Ishikawa (cell line): ENCODE measurements at regions not wholly inside any gene's neighbourhood (a gene's known extent, or its start where the extent isn't known, plus 50 kb on each side); places are given as distances from the start of the nearest gene placed in this dataset.

Experiments used
- CEBPB ChIP-seq: IDR thresholded peaks from 2 replicates; pipeline ENCODE4 v1.6.1; 2012
- CREB1 ChIP-seq: IDR thresholded peaks from 2 replicates; pipeline ENCODE4 v1.6.1; 2012; ENCODE audit warnings: low read depth
- EGR1 ChIP-seq: IDR thresholded peaks from 2 replicates; pipeline ENCODE4 v1.6.1; 2012
- EP300 ChIP-seq: IDR thresholded peaks from 2 replicates; pipeline ENCODE4 v1.6.1; 2012; ENCODE audit warnings: borderline replicate concordance
- FOXM1 ChIP-seq: IDR thresholded peaks from 2 replicates; pipeline ENCODE4 v1.6.1; 2012; ENCODE audit warnings: low read depth, borderline replicate concordance
- MAX ChIP-seq: IDR thresholded peaks from 2 replicates; pipeline ENCODE4 v1.6.1; 2012
- NFIC ChIP-seq: IDR thresholded peaks from 2 replicates; pipeline ENCODE4 v1.6.1; 2012
- RAD21 ChIP-seq: IDR thresholded peaks from 2 replicates; pipeline ENCODE4 v1.6.1; 2012; ENCODE audit warnings: low read depth
- REST ChIP-seq: IDR thresholded peaks from 2 replicates; pipeline ENCODE4 v1.6.1; 2012; ENCODE audit warnings: low read depth, mild to moderate bottlenecking
- TAF1 ChIP-seq: IDR thresholded peaks from 2 replicates; pipeline ENCODE4 v1.6.1; 2012; ENCODE audit warnings: low read depth, mild to moderate bottlenecking
- TCF12 ChIP-seq: IDR thresholded peaks from 2 replicates; pipeline ENCODE4 v1.6.1; 2012; ENCODE audit warnings: low read depth
- TEAD4 ChIP-seq: IDR thresholded peaks from 2 replicates; pipeline ENCODE4 v1.6.1; 2012
- USF1 ChIP-seq: IDR thresholded peaks from 2 replicates; pipeline ENCODE4 v1.6.1; 2012
- YY1 ChIP-seq: IDR thresholded peaks from 2 replicates; pipeline ENCODE4 v1.6.1; 2012; ENCODE audit warnings: low read depth
- ZBTB7A ChIP-seq: IDR thresholded peaks from 2 replicates; pipeline ENCODE4 v1.6.1; 2012; ENCODE audit warnings: low read depth

- no peak for TF ChIP-seq ZBTB7A
- TF ChIP-seq CEBPB = no peak
- no peak for TF ChIP-seq TEAD4
- TF ChIP-seq USF1 = no peak
- no peak for TF ChIP-seq YY1
- TF ChIP-seq TCF12 = no peak
- TF ChIP-seq NFIC = no peak
- no peak for TF ChIP-seq EP300
- TF ChIP-seq CREB1 = no peak
- TF ChIP-seq EGR1 = no peak
- TF ChIP-seq FOXM1 = no peak
- TF ChIP-seq TAF1 = no peak
- TF ChIP-seq REST = no peak
- no peak for TF ChIP-seq RAD21
Observed at GRCh38 chr17:31704483-31704882, 154.6 kb downstream of the COPRS start.

GRCh38 chr17:31702041-31702440, 157.0 kb downstream of the COPRS start:
- TF ChIP-seq FOXM1 (no peak), ZBTB7A (no peak), NFIC (no peak), CEBPB (no peak), TEAD4 (no peak)

DNA sequence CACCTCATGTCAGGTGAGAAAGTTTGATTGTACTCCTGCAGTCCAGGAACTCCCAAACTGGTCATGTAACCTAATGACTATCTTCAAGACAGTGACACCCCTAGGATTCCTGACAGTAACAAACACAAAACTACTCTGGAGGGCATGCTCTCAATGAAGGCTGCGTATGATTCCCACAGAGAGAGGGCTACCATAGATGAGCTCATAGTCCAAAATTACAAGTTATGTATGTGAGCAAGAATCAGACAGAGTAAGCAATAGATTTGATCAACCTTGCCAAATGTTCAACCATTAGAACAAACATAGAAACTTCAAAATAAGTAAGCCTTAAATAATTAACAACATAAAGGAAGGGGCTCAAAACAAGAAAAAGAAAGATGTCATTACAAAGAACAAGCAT, 158.1 kb downstream of the COPRS start:
- TF ChIP-seq EGR1 (no peak), ZBTB7A (no peak), NFIC (no peak), REST (no peak), EP300 (no peak), USF1 (no peak), TCF12 (no peak), CREB1 (no peak), CEBPB (no peak), TAF1 (no peak), TEAD4 (no peak), MAX (no peak)

DNA sequence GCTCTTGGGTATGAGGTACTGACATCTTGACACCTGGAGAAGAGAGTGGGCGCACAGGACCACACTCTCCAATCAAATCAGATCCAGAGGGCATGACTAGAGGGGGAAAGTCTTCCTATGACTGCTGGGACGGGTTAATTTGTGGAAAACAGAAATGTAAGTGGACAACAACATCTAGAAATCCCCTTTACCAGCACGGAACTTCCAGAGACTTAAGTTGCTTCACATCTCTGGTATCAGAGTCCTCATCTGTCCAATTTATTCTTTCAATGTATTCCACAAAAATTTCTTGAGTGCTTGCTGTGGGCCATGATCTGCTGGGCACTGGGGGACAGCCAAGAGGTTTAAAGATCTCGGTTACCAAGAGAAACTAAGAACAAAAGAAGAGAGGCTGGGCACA, 159.2 kb downstream of the COPRS start:
- no peak for TF ChIP-seq RAD21
- TF ChIP-seq EP300 = no peak
- TF ChIP-seq YY1 = no peak
- no peak for TF ChIP-seq CREB1
- no peak for TF ChIP-seq TCF12
- no peak for TF ChIP-seq TAF1
- no peak for TF ChIP-seq MAX
- no peak for TF ChIP-seq CEBPB

- TF ChIP-seq USF1 = no peak
- peak; percentile 79 for TF ChIP-seq NFIC
- TF ChIP-seq EGR1 = no peak
Observed at GRCh38 chr17:31699281-31699680, 159.8 kb downstream of the COPRS start.

GRCh38 chr17:31698751-31699150, 160.3 kb downstream of the COPRS start:
- TF ChIP-seq ZBTB7A (no peak), MAX (no peak), TEAD4 (no peak)
